ENCODE measurements at regions not wholly inside any gene's neighbourhood (a gene's known extent, or its start where the extent isn't known, plus 50 kb on each side); places are given as distances from the start of the nearest gene placed in this dataset.

DNA sequence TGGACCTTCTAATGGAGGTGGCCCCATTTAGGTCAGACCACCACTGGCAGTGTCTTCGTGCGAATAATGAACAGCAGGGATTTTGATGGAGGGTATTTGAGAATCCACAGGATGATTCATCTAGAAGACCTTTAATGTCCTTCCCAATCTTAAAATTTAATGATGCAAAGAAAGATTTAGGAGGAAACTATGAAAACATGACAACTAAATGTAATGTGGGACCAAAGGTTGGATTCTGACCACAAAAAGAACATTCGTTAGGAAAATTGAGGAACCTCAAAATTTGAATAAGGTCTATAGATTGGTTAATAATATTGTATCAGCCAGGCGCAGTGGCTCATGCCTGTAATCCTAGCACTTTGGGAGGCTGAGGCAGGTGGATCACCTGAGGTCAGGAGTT lies 78.2 kb upstream of the TMPO start:
- DNase-seq (ENCODE audit: low spot score), result no peak

DNA sequence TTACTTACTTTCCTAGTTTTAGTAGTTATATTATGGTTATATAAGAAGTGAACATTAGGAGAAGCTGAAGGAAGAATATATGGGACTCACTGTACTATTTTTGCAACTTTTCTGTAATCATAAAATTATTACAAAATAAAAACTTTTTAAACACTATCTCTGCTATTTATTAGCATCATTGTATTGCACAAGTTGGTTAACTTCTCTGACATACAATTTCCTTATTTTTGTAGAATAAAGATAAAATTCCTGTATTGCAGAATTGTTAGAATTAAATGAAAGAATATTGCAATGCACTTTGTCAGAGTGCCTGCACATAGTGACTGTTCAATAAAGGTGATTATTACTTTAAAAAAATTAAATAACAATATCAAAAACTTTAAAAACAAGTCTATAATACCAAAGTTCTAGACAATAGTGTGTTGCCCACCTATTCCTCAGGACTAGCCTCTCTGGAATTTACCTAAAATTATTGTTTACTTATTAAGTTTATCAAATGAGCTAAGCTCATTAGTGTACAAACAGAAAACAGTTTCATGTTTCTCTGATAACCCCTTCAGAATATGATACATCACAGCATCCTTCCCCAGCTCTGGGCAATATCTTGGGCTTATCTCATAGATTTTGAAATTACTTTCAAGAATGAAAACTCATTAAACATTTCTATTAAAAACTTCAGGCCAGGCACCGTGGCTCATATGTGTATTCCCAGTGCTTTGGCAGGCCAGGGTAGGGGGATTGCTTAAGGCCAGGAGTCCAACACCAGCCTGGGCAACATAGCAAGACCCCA lies 77.4 kb upstream of the TMPO start:
- DNase-seq (ENCODE audit: low spot score), result no peak

DNA sequence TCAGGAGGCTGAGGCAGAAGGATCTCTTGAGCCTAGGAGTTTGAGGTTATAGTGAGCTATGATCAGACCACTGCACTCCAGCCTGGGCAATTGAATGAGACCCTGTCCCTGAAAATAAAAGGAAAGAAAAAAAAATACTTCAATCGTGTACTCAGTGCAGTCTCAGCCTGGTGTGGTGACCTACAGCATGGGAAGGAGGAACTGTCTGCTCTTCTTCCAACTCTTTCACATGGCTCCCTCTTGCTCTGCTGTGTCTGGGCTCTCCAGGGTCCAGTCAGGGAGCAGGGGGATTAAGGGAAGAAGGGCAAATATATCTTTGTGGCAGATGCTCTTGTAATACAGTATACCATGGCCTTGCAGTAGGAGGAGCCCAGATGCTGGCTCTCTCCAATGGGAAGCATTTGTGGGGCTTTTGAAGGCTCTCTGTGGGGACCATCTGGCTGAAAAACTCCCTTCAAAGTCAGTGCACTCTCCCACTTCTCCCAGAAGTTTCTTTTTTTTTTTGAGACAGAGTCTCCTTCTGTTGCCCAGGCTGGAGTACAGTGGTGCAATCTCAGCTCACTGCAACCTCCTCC lies 76.6 kb upstream of the TMPO start:
- no peak for DNase-seq (ENCODE audit: low spot score)

DNA sequence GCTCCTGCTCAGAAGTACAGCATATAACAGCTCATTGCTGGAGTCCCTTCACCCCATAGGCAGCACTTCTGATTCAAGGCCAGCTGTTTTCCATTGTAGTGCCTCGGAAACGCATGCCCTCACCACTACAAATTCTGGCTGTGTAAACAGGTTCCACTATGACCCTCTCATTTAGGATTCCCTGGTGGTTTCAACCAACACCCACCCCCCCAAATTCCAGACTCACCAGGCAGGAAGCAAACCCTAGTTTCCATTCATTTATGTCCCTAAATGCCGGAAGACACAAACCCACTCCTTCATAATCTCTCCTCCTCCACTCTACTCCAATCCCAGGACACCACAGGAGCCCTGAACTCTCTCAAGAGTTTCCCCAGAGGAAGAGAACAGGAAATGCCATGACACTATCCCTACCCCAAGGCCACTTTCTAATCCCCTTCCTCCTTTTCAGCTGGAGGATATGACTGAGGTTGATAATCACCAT lies 75.9 kb upstream of the TMPO start:
- DNase-seq (ENCODE audit: low spot score), result no peak

DNA sequence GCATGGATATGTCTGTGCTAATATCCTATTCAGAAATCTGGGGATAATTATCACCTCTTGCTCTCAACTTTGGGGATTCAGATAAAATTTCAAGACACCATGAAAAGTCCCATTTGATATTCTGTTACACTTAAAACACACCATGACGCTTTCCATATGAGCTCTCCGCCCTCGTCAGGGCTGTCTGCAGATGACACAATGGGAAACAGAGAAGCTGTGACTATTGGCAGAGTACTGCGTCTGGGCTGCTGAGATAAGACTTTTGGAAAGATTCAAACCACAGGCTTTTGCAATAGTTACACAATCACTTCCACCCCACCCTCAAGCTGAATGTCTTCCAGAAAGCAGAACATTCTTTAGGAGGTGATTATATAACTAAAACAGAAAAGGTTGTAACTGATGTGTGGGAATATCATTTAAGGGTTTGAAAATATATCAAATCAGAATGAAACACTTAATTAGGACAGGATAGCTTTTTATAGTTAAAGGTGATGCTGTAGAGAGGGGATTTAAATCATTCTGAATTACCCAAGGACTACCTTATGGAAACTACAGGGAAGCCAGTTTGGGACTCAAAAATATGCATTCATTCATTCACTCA lies 75.3 kb upstream of the TMPO start:
- DNase-seq (ENCODE audit: low spot score), result no peak

DNA sequence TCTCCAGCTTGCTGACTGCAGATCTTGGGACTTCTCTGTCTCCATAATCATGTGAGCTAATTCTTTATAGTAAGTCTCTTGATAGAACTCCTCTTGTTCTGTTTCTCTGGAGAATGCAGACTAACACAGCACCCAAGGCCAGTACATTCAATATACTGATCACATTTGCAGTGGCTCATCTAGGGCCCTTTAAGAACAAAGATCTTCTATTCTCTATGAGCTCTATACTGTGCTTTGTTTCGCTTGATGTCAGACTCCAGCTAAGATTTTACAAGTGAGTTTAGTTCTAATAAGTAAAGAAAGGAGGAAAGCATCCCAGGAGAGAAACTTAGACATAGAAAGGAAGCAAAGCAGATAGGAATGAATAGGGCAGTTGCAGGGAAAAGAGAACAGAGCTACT lies 69.3 kb upstream of the TMPO start:
- DNase-seq (ENCODE audit: low spot score), result no peak

DNA sequence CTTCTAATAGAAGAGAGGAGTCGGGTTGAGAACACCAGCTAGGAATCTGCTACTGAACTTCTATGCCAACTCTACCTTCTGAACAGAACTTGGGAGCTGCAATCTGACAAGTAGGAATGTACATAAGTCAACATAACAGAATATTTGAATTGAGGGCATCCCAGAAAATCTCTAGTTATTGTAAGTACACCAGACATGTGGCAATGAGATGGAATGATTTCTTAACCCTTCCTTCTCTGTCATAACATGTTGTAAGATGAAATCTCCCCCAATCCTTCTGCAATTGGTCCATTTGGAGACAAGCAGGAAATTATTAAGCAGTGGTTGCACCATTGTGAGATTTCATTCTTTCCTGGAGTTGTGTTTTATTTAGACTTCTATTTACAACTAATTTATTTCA lies 68.7 kb upstream of the TMPO start:
- no peak for DNase-seq (ENCODE audit: low spot score)

DNA sequence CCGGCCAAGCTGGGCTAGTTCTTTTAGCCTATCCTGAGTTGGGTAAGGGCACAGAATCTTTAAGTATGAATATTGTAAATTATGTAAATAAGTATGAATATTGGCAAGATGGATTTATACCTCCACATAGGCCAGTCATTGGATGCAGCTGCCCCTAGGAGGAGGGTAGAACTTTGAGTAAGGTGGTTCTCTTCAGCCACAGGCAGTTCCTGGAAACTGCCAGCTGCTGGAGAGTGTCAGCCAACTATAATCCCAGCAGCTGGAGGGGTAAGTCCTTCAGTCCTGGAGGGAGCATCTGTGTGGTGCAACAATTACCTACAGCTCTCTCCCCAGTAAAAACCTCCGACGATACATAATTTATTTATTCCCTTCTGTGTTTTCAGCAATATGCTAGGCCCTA lies 65.8 kb upstream of the TMPO start:
- no peak for DNase-seq (ENCODE audit: low spot score)

DNA sequence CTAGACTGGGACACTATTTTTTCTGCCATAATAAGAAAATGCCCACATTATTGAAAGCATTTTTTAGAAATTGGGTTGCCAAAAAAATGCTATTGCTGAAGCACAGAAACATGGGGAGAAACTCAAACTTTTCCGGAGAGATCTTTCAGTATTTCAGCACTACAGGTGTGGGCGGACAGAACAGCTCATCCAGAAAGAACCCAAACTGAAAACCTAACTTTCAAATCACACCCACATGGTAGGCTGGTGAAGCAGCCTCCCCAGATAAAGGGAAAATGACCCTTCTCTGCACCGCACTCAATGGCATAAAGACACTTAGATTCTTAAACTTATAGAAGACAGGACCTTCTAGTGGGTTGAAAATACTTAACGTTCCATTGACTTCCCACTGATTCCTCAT lies 62.3 kb upstream of the TMPO start:
- DNase-seq (ENCODE audit: low spot score), result no peak

DNA sequence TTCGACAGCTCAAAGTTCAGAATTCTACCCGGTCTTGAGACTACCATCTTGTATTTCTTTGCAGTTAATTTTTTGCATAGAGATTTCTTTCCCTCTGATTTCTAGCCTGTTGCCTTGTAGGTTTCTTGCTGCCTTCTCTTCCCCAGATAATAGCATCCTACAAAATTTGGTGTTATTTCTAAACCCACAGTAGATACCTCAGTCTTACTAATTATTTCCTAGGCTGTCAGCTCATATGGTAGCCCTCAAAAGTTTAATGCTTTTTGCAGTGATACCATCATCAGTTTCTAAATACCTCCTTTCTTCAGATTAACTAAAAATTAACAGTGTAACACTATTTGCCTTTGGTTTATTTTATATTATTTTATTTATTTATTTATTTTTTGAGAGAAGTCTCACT lies 61.9 kb upstream of the TMPO start:
- no peak for DNase-seq (ENCODE audit: low spot score)

DNA sequence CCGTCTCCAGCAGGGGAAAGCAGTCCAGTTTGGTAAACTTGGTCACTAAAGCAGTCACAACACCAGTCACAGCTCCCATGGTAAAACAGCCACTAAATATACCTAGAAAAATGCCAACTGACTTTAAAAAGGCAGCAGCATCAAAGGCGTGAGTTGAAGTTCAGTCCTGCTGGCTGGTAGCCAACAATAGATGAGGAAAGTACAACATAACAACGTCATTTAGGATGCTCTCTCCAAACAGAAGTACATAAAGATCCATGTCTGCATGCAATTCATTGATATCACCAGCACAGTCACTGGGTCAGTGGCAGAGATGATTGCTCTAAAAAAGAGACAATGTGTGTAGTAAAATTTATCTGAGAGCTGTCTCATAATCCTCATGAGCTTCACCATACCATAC lies 59.3 kb upstream of the TMPO start:
- DNase-seq (ENCODE audit: low spot score), result no peak

DNA sequence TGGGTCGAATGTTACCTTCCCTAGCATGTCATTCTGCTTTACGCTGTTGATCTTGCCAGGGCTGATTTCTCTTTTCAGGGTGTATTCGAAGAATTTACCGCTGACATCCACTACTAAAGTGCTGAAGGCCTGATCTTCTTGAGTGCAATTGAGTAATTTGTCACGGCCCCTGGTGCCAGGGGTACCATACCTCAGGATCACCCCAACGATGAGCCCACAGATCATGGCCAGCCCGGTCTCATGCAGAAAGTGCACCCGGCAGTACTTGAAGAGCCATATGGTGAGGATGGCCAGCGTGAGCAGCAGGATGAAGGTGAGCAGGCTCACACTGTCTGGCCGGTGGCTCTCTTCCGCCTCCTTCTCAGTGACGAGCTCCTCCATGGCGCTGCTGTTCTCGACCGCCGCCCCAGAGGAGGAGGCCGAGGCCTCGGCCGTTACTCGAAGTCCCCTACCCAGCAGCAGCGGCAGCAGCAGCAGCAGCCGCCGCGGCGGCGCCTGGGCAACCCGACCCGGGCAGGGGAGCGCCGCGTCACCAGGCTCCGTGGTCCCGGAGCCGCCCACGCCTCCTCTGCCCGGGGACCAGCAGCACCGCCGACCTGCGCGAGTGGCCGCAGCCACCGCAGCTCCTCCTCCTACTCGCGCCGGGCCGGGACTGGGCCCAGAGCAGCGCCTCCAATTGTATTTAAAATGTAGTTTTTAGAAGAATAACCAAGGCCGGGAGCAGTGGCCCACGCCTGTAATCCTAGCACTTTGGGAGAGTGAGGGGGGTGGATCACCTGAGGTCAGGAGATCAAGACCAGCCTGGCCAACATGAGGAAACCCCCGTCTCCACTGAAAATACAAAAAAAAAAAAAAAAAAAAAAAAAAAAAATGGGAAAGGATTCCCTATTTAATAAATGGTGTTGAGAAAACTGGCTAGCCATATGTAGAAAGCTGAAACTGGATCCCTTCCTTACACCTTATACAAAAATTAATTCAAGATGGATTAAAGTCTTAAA lies 58.5 kb upstream of the TMPO start:
- peak; percentile 11 for DNase-seq (ENCODE audit: low spot score)

DNA sequence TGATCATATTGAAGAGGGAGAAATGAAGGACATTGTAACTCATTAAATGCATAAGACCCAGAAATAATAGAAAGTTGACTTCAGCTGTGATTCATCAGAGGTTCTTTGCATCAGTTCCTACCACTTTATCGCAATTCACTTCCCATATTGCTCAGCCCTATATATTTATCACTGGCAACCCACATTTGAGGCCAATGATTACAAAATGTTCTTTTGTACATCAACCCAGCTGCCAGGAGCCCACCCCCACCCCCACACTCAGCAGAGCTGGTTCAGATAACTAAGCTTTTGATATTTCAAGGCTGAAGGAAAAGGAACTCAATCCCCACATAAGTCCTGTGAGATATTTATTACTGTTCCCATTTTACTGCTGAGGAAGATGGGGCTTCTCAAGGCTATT lies 51.2 kb upstream of the TMPO start:
- no peak for DNase-seq (ENCODE audit: low spot score)

DNA sequence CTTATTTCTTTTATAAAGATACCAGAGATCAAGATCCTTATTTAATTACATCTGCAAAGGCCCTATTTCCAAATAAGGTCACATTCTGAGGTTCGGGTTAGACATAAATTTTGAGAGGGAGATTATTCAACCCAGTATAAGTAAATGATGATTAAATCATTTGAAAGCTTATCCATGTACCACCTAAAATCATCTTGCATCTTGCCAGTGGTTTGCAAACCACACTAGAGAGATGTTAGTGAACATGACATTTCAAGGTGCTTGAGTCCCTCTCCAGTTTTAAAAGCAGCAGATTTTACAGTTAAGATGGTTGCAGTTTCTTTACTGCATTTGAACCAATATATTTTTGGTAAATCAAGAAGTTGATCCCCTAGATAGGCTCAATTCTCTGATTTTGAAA lies 49.9 kb upstream of the TMPO start:
- no peak for DNase-seq (ENCODE audit: low spot score)

All from SW480 (cell line).